Chondrocyte (in vitro differentiated cells): ENCODE measurements at regions not wholly inside any gene's neighbourhood (a gene's known extent, or its start where the extent isn't known, plus 50 kb on each side); places are given as distances from the start of the nearest gene placed in this dataset.
A peak's percentile ranks its signal among the peaks of the same experiment; 100 is the strongest.

ENCODE experiments used
- DNase-seq: peaks from one replicate; pipeline ENCODE4 v3.0.0; 2021; ENCODE audit warnings: mixed read lengths, low spot score
- H3K27ac Mint-ChIP-seq: one replicate; pipeline ENCODE4 v1.8.0; 2021; ENCODE audit warnings: mild to moderate bottlenecking, moderate library complexity, mixed read lengths; ENCODE audit not compliant: unreplicated experiment
- H3K27me3 Mint-ChIP-seq: 2 replicates; pipeline ENCODE4 v1.8.0; 2021; ENCODE audit warnings: low read depth, mixed read lengths
- H3K36me3 Mint-ChIP-seq: 2 replicates; pipeline ENCODE4 v1.8.0; 2021; ENCODE audit warnings: low read depth, mixed read lengths
- H3K4me1 Mint-ChIP-seq: 2 replicates; pipeline ENCODE4 v1.8.0; 2021; ENCODE audit warnings: low read depth, mild to moderate bottlenecking, mixed read lengths
- H3K4me3 Mint-ChIP-seq: one replicate; pipeline ENCODE4 v1.8.0; 2021; ENCODE audit warnings: mild to moderate bottlenecking, moderate library complexity, mixed read lengths; ENCODE audit not compliant: unreplicated experiment
- H3K9me3 Mint-ChIP-seq: 2 replicates; pipeline ENCODE4 v1.8.0; 2021; ENCODE audit warnings: low read depth, mixed read lengths
- CTCF ChIP-seq: fragments of 200-600 bp; sonication (generic); IDR thresholded peaks from 2 replicates; pipeline ENCODE4 v1.5.0; 2021; ENCODE audit warnings: antibody characterized with exemption, mild to moderate bottlenecking, moderate library complexity

DNA sequence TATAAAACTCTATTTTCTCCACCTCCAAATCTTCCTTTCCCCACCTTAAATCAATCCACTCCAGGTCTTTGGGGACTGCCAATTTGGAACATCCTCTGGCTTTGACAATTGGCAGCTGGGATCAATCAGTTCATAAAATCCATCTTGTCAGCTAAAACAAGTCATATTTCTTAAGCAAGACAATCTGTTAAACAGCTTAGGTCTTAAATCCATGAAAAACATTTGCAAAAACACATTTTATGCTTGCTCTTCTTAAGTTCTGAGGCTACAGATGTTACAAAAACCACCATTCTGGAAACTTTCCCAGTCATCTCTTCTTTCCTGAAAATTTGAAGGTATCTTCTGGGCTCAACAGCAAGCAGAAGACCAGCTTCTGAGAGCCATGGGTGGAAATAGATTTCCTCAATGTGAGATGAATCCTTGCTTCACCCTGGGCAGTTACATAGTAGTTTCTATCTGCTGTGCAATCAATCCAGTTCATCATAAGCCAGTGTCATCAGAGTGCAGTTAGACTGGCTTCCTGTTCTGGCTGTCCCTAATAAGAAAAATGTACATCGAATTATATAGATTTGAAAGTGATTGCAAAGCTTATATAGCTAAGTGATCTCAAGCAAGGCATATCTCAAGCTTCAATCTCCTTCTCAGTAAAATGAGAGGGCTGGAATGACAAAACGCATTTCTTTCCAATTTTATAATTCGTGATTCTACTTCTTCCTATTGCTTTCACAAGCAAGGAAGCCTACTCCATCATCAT is 402.7 kb upstream of the INTU start:
- Mint-ChIP-seq H3K36me3 (no peaks in the 10 kb centered on the region), H3K4me1 (peaks cover 4% of the 10 kb centered on the region), H3K27me3 (no peaks in the 10 kb centered on the region), H3K9me3 (no peaks in the 10 kb centered on the region), H3K4me3 (no peak overlapping the region), H3K27ac (no peak overlapping the region)
- DNase-seq: no peak
- TF ChIP-seq CTCF: no peak

DNA sequence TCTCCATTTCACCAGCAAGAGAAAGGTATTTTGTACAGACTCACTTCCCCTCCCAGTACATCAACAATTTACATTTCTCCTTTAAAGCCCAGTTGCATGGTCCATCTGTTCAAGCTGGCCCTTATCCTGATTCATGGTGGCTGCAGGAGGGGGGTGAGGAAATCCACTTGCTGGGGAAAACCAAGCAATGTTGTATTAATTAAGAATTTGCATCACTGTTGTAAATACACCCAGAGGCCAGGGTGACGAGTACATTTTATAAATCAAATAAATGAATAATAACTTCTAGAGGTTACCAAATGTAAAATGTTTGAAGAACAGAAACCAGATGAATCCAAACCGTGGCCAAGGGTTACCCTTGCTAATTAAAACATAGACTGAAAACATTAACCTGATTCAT is 395.9 kb upstream of the INTU start:
- Mint-ChIP-seq H3K36me3 (no peaks in the 10 kb centered on the region), H3K4me3 (no peak overlapping the region), H3K27me3 (no peaks in the 10 kb centered on the region), H3K4me1 (peaks cover 7% of the 10 kb centered on the region), H3K9me3 (no peaks in the 10 kb centered on the region), H3K27ac (no peak overlapping the region)
- DNase-seq: no peak
- no peak for TF ChIP-seq CTCF

DNA sequence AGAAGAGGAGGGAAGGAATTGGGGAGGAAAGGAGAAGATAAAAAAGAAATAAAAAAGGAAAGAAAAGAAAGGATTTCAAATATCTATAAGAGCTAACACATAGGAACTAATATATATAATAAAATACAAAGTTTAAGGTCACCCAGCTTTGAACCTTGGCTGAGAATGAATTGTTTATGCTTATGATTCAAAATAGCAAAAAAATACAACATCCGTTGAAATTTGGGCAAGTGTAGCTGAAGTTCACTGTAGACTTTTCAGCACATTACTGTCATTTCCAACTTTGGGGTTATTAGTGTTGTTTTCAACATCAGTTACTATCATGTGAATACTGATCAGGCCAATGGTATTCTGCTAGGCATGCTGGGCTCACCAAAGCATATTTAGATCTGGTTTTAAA is 395.2 kb upstream of the INTU start:
- Mint-ChIP-seq H3K4me1 (peaks cover 7% of the 10 kb centered on the region), H3K27me3 (no peaks in the 10 kb centered on the region), H3K4me3 (no peak overlapping the region), H3K9me3 (no peaks in the 10 kb centered on the region), H3K27ac (no peak overlapping the region), H3K36me3 (no peaks in the 10 kb centered on the region)
- TF ChIP-seq CTCF: no peak
- DNase-seq: no peak

DNA sequence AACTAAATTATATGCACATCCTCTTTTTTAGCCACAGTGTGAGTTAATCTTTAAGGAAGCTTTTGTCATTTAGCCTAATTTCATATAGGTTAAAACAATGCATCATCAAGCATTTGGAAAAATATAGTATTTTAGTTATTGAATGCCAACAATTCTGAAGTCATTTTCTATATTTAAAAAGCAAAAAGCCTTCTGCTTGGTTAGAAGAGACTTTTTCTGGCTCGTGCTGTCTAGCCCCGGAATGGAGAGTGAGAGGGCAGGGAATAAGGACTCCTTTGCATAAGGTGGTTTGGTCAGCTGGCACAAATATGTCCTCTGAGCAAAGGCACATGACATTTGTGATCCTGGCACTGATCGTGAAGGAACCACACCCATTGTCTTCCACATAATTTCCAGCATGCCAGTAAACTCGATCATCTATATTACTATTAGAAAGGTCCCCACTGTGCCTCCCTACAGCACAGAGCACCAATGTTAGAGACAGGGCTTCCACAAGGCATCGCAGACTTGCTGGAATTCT is 393.7 kb upstream of the INTU start:
- Mint-ChIP-seq H3K27me3 (no peaks in the 10 kb centered on the region), H3K27ac (no peak overlapping the region), H3K9me3 (no peaks in the 10 kb centered on the region), H3K4me1 (peaks cover 7% of the 10 kb centered on the region), H3K36me3 (no peaks in the 10 kb centered on the region), H3K4me3 (peak overlapping the region; percentile 31)
- DNase-seq: no peak
- no peak for TF ChIP-seq CTCF

- Mint-ChIP-seq H3K27ac (no peak overlapping the region), H3K9me3 (no peaks in the 10 kb centered on the region), H3K4me1 (peaks cover 7% of the 10 kb centered on the region), H3K36me3 (no peaks in the 10 kb centered on the region), H3K4me3 (no peak overlapping the region), H3K27me3 (no peaks in the 10 kb centered on the region)
- TF ChIP-seq CTCF: no peak
- DNase-seq: no peak
Measured at GRCh38 chr4:127239902-127240763, 392.6 kb upstream of the INTU start.
